DOHH2 (cell line): ENCODE measurements at regions not wholly inside any gene's neighbourhood (a gene's known extent, or its start where the extent isn't known, plus 50 kb on each side); places are given as distances from the start of the nearest gene placed in this dataset.

Source experiments
- CTCF ChIP-seq: fragments of 200-600 bp; sonication (generic); IDR thresholded peaks from one replicate; pipeline ENCODE4 v1.5.1; 2014; ENCODE audit warnings: antibody characterized with exemption, mild to moderate bottlenecking, low read depth, low read length; ENCODE audit not compliant: poor library complexity, severe bottlenecking
- EZH2phosphoT487 ChIP-seq: fragments of 200-600 bp; sonication (generic); IDR thresholded peaks from 2 replicates; pipeline ENCODE4 v1.6.1; 2017; ENCODE audit warnings: borderline replicate concordance, mild to moderate bottlenecking, antibody characterized with exemption, low read length, moderate library complexity, mixed read lengths

GRCh38 chr17:12489325-12489724, 176.4 kb upstream of the MYOCD start:
- TF ChIP-seq EZH2phosphoT487 = no peak
- no peak for TF ChIP-seq CTCF
